Liver (tissue), 8 donors: ENCODE measurements at regions not wholly inside any gene's neighbourhood (a gene's known extent, or its start where the extent isn't known, plus 50 kb on each side); places are given as distances from the start of the nearest gene placed in this dataset.

Source experiments
- DNase-seq: peaks from one replicate; pipeline ENCODE4 v3.0.0-alpha.2; 2017; ENCODE audit warnings: low spot score
- H3K27ac ChIP-seq, 2 donors: one replicate each; pipeline ENCODE4 v1.7.0; 2013; ENCODE audit warnings: inconsistent platforms in 2 of 2, low read length in 2 of 2, control low read depth in 1 of 2, low read depth in 1 of 2, mild to moderate bottlenecking in 1 of 2
- H3K27me3 ChIP-seq, 4 donors: one replicate each; pipeline versions ENCODE4 v1.6.1 to v1.7.0; 2013; ENCODE audit warnings: low read length in 3 of 4, inconsistent platforms in 1 of 4, mild to moderate bottlenecking in 1 of 4, moderate library complexity in 1 of 4; ENCODE audit not compliant: control insufficient read depth in 4 of 4, insufficient read depth in 4 of 4
- H3K36me3 ChIP-seq, 4 donors: one replicate each; pipeline versions ENCODE4 v1.6.1 to v1.7.0; 2013; ENCODE audit warnings: low read length in 3 of 4, mild to moderate bottlenecking in 3 of 4, low read depth in 1 of 4, moderate library complexity in 1 of 4; ENCODE audit not compliant: control insufficient read depth in 4 of 4, insufficient read depth in 3 of 4
- H3K4me1 ChIP-seq, 4 donors: one replicate each; pipeline versions ENCODE4 v1.6.1 to v1.7.0; 2013; ENCODE audit warnings: low read length in 3 of 4, mild to moderate bottlenecking in 3 of 4, moderate library complexity in 1 of 4; ENCODE audit not compliant: control insufficient read depth in 4 of 4, insufficient read depth in 4 of 4
- H3K4me3 ChIP-seq, 3 donors: one replicate each; pipeline versions ENCODE4 v1.6.1 to v1.7.0; 2013; ENCODE audit warnings: low read length in 3 of 3, control low read depth in 1 of 3, low read depth in 1 of 3, mild to moderate bottlenecking in 1 of 3
- H3K9ac ChIP-seq, 2 donors: one replicate each; pipeline ENCODE4 v1.7.0; 2013; ENCODE audit warnings: low read length in 2 of 2, mild to moderate bottlenecking in 2 of 2, moderate library complexity in 2 of 2, control low read depth in 1 of 2, low read depth in 1 of 2
- H3K9me3 ChIP-seq, 4 donors: one replicate each; pipeline versions ENCODE4 v1.6.1 to v1.7.0; 2013; ENCODE audit warnings: low read length in 3 of 4; ENCODE audit not compliant: control insufficient read depth in 4 of 4
- ATF3 ChIP-seq: IDR thresholded peaks from 2 replicates; pipeline ENCODE4 v1.6.1; 2016; ENCODE audit warnings: antibody characterized with exemption
- CTCF ChIP-seq: fragments of 150-350 bp; IDR thresholded peaks from 2 replicates; pipeline ENCODE4 v1.5.1; 2017; ENCODE audit warnings: improper control_type of control experiment, low read depth, low read length; ENCODE audit not compliant: missing input control
- EGR1 ChIP-seq, 2 donors: IDR thresholded peaks; 2 replicates each; pipeline ENCODE4 v1.6.1; 2016 to 2018; ENCODE audit warnings: antibody characterized with exemption in 2 of 2, low read depth in 2 of 2
- FOXA1 ChIP-seq: IDR thresholded peaks from 2 replicates; pipeline ENCODE4 v1.6.1; 2016; ENCODE audit warnings: antibody characterized with exemption
- FOXA2 ChIP-seq: IDR thresholded peaks from 2 replicates; pipeline ENCODE4 v1.6.1; 2016; ENCODE audit warnings: antibody characterized with exemption
- GABPA ChIP-seq, 2 donors: IDR thresholded peaks in 1 of 2; conservative IDR thresholded peaks in 1 of 2; 2 replicates each; pipeline ENCODE4 v1.6.1; 2016; ENCODE audit warnings: antibody characterized with exemption in 2 of 2, mild to moderate bottlenecking in 1 of 2, moderate library complexity in 1 of 2
- HNF4A ChIP-seq, 2 donors: conservative IDR thresholded peaks; 2 replicates each; pipeline ENCODE4 v1.6.1; 2016; ENCODE audit warnings: antibody characterized with exemption in 2 of 2, mild to moderate bottlenecking in 2 of 2
- HNF4G ChIP-seq: IDR thresholded peaks from 2 replicates; pipeline ENCODE4 v1.6.1; 2016; ENCODE audit warnings: antibody characterized with exemption
- JUND ChIP-seq, 2 donors: IDR thresholded peaks; 2 replicates each; pipeline ENCODE4 v1.6.1; 2016; ENCODE audit warnings: antibody characterized with exemption in 2 of 2
- MAX ChIP-seq: IDR thresholded peaks from 2 replicates; pipeline ENCODE4 v1.6.1; 2016; ENCODE audit warnings: antibody characterized with exemption
- NR2F2 ChIP-seq: IDR thresholded peaks from 2 replicates; pipeline ENCODE4 v1.6.1; 2016; ENCODE audit warnings: antibody characterized with exemption
- RAD21 ChIP-seq, 2 donors: IDR thresholded peaks; 2 replicates each; pipeline ENCODE4 v1.6.1; 2016; ENCODE audit warnings: antibody characterized with exemption in 2 of 2, mild to moderate bottlenecking in 2 of 2
- REST ChIP-seq: IDR thresholded peaks from 2 replicates; pipeline ENCODE4 v1.6.1; 2016; ENCODE audit warnings: antibody characterized with exemption, mild to moderate bottlenecking
- RXRA ChIP-seq, 2 donors: IDR thresholded peaks; 2 replicates each; pipeline ENCODE4 v1.6.1; 2017 to 2018; ENCODE audit warnings: antibody characterized with exemption in 2 of 2, mild to moderate bottlenecking in 1 of 2
- SP1 ChIP-seq: IDR thresholded peaks from 2 replicates; pipeline ENCODE4 v1.6.1; 2018; ENCODE audit warnings: antibody characterized with exemption, mild to moderate bottlenecking
- TAF1 ChIP-seq: conservative IDR thresholded peaks from 2 replicates; pipeline ENCODE4 v1.6.1; 2016; ENCODE audit warnings: antibody characterized with exemption, mild to moderate bottlenecking
- YY1 ChIP-seq: IDR thresholded peaks from 2 replicates; pipeline ENCODE4 v1.6.1; 2016; ENCODE audit warnings: antibody characterized with exemption, mild to moderate bottlenecking
- ZBTB33 ChIP-seq: IDR thresholded peaks from 2 replicates; pipeline ENCODE4 v1.6.1; 2016; ENCODE audit warnings: antibody characterized with exemption
- WGBS: extraction: QIAGEN DNeasy Blood & Tissue Kit; methylation state at CpG from one replicate; pipeline ENCODE4 v1.1.7; 2013; 5-methylcytosine and 5-hydroxymethylcytosine counted together
- donor health status: healthy.
- donor health status: healthy.
- donor health status: healthy.
- donor health status: healthy.
- donor health status: healthy.

- no peak for TF ChIP-seq JUND (IDR thresholded peaks at IDR 0.05)
- TF ChIP-seq FOXA1, result no peak
- TF ChIP-seq RXRA (IDR thresholded peaks at IDR 0.05), result no peak
- TF ChIP-seq EGR1 (IDR thresholded peaks at IDR 0.05; ENCODE audit: low read depth in 2 of 2), result no peak
- no peak for TF ChIP-seq GABPA (IDR thresholded peaks at IDR 0.05 in 1 of 2, conservative IDR thresholded peaks at IDR 0.05 in 1 of 2)
- TF ChIP-seq ATF3, result no peak
- TF ChIP-seq HNF4A (conservative IDR thresholded peaks at IDR 0.05), result no peak
- no peak for TF ChIP-seq SP1
- TF ChIP-seq RAD21 (IDR thresholded peaks at IDR 0.05), result no peak
- TF ChIP-seq TAF1, result no peak
- no peak for DNase-seq
- Histone ChIP-seq H3K27me3 (no peaks in the 10 kb centered on the region), H3K27ac (no peak overlapping the region), H3K36me3 (no peaks in the 10 kb centered on the region), H3K9me3 (no peaks in the 10 kb centered on the region), H3K4me1 (no peaks in the 10 kb centered on the region), H3K9ac (no peak overlapping the region), H3K4me3 (no peak overlapping the region)
- WGBS, result 48% methylated on average over 3 of the region's 3 CpGs
These were observed 348.3 kb downstream of the TDRD3 start for GRCh38 chr13:60745343-60745742.

GRCh38 chr13:60733933-60734332 is 336.9 kb downstream of the TDRD3 start:
- Histone ChIP-seq H3K27me3 (no peaks in the 10 kb centered on the region), H3K4me3 (no peak overlapping the region), H3K36me3 (no peaks in the 10 kb centered on the region), H3K9me3 (peaks cover 0 to 4% (median 0%) of the 10 kb centered on the region in 4 donors), H3K27ac (no peak overlapping the region), H3K4me1 (no peaks in the 10 kb centered on the region), H3K9ac (no peak overlapping the region)
- DNase-seq, result no peak
- no peak for TF ChIP-seq HNF4G
- TF ChIP-seq NR2F2, result no peak
- no peak for TF ChIP-seq REST
- no peak for TF ChIP-seq CTCF
- no peak for TF ChIP-seq HNF4A (conservative IDR thresholded peaks at IDR 0.05)
- TF ChIP-seq EGR1 (IDR thresholded peaks at IDR 0.05; ENCODE audit: low read depth in 2 of 2), result no peak
- TF ChIP-seq JUND (IDR thresholded peaks at IDR 0.05), result no peak
- no peak for TF ChIP-seq MAX
- no peak for TF ChIP-seq GABPA (IDR thresholded peaks at IDR 0.05 in 1 of 2, conservative IDR thresholded peaks at IDR 0.05 in 1 of 2)
- no peak for TF ChIP-seq TAF1
- TF ChIP-seq RAD21 (IDR thresholded peaks at IDR 0.05), result no peak
- no peak for TF ChIP-seq FOXA1
- no peak for TF ChIP-seq RXRA (IDR thresholded peaks at IDR 0.05)
- TF ChIP-seq YY1, result no peak
- no peak for TF ChIP-seq ZBTB33
- no peak for TF ChIP-seq FOXA2
